Fibroblast of skin of scalp (primary cell): ENCODE measurements at regions not wholly inside any gene's neighbourhood (a gene's known extent, or its start where the extent isn't known, plus 50 kb on each side); places are given as distances from the start of the nearest gene placed in this dataset.
A peak's percentile ranks its signal among the peaks of the same experiment; 100 is the strongest.

ENCODE experiments used
- DNase-seq: peaks from one replicate; pipeline ENCODE4 v3.0.0-alpha.2; 2013

GRCh38 chr18:65994302-65994701 lies 243.5 kb downstream of the CDH7 start:
- DNase-seq: no peak

GRCh38 chr18:65990944-65991708 lies 240.3 kb downstream of the CDH7 start:
- no peak for DNase-seq

DNA sequence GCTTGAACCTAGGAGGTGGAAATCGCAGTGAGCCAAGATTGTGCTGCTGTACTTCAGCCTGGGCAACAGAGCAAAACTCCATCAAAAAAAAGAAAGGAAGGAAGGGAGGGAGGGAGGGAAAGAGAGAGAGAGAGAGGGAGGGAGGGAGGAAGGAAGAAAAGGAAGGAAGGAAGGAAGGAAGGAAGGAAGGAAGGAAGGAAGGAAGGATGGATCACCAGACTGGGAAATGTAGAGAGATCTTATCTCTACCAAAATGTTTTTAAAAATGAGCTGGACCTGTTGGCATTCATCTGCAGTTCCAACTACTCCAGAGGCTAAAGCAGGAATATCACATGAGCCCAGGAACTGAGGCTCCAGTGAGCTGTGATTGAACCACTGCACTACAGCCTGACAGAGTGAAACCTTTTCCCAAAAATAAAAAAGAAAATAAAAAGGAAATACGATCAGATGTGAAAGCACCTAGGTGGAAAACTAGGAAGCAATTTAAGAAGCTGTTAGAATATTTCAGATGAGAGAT lies 239.4 kb downstream of the CDH7 start:
- no peak for DNase-seq

- DNase-seq: no peak
Measured at GRCh38 chr18:65988972-65989371, 238.2 kb downstream of the CDH7 start.

- DNase-seq: no peak
Measured at GRCh38 chr18:65988386-65988785, 237.6 kb downstream of the CDH7 start.

GRCh38 chr18:65983750-65984149 lies 232.9 kb downstream of the CDH7 start:
- no peak for DNase-seq

DNA sequence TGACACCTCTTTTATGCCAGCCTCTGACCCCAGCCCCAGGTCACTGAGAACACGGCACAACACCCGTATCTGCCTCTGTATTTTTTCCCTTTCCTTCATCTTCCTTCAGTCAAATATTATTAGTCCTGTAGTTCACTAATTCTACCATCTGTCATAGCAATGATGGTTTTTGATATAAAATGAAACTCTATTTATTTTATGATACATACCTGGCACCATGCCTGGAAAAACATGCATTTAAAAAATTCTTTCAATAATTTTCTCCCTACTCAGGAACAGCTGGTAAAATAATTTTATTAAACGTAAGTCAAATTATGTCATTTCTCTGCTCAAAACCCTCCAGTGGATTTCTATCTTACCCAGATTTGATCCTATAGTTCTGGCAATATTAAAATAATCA lies 224.7 kb downstream of the CDH7 start:
- DNase-seq: peak; percentile 14

DNA sequence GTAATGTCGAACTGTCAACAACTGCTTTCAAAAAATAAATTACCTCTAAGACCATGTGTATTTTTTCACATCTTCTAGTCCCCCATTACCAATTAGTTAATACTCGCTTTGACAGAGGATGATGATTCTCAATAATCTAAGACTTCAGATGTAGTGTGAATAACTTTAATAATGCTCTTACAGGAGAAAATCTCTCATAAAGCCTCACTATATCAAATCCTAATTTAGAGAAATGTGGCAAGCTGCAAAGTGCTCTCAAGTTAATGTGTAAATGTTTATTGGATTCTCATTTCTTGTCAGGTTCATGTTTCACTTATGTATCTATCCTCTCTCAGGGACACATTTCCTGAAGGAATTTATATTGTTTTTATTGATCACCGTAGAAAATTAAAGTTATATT lies 223.9 kb downstream of the CDH7 start:
- DNase-seq: no peak

DNA sequence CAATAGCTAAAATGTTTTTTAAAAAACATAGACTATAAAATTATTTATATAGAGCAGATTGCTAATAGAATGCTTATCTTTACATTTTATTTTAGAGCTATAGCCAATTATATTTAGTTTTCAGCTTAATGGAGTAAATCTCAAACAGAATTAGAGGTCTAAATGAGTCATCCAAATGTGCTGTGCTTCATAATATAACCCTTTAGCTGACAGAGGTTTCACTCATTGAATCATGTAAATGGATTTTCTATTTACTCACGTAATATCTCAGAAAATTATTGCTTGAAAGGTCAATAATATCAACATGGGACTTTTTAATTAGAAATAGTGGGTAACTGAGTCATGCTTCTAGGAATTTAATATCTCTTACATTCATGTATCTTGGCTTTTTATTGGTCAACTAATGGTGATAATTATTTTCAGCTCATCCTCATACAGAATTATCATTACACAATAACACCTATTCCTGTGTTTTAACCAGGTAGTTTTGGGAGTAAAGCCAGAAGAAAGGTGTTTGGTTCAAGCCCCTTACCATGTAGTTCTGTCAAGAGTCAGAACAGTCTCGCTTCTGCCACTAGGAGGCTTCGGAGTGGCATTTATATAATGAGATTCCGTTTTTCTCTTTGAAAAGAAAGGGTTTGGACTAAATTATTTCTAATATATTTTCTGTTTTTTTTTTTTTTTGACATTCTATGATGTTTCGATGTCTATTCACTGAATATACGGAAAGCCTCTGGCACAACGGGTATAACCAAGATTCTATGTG lies 217.6 kb downstream of the CDH7 start:
- DNase-seq: no peak

- DNase-seq: no peak
Measured at GRCh38 chr18:65955747-65956146, 204.9 kb downstream of the CDH7 start.

GRCh38 chr18:65954372-65954771 lies 203.6 kb downstream of the CDH7 start:
- DNase-seq: no peak

DNA sequence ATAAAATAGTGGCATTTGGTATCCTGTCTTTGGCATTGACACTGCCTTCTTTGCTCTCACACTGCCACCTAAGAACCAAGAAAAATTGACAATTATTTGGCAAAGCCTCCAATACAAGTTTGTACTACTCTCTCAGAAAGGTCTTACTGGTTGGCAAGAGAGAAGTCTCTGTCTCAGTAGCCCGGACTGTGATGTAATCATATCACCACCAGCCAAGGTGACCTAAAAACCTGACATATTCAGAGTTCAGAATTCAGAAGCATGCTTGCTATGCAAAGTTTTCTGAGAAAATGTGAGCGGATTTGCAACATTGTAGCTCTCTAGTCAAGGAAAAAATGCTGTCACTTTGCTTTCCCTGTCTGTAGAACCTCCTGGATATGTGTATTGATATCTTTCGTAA lies 196.0 kb downstream of the CDH7 start:
- no peak for DNase-seq

GRCh38 chr18:65943268-65943667 lies 192.5 kb downstream of the CDH7 start:
- DNase-seq: no peak

DNA sequence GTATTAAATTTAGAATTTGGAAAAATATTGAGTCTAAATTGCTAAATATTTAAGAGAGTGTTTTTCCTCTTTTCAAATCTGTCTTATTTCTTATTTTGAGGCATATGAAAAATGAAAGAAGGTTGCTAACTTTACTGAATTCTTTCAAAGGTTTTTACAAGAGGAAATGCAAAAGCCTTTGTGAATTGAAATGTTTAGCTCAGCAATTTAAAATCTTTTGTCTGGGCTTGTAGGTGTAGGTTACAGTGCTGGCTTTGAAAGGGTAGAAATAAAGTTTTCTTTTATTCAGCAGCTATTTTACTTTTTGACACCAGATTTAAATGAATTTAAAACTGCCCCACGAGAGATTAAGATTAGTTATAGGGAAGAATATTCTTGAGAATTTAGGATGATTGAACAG lies 192.0 kb downstream of the CDH7 start:
- DNase-seq: no peak

- DNase-seq: no peak
Measured at GRCh38 chr18:65942104-65942503, 191.3 kb downstream of the CDH7 start.

- no peak for DNase-seq
Measured at GRCh38 chr18:65941482-65941881, 190.7 kb downstream of the CDH7 start.
